ENCODE measurements at regions not wholly inside any gene's neighbourhood (a gene's known extent, or its start where the extent isn't known, plus 50 kb on each side); places are given as distances from the start of the nearest gene placed in this dataset.
A peak's percentile ranks its signal among the peaks of the same experiment; 100 is the strongest.

DNA sequence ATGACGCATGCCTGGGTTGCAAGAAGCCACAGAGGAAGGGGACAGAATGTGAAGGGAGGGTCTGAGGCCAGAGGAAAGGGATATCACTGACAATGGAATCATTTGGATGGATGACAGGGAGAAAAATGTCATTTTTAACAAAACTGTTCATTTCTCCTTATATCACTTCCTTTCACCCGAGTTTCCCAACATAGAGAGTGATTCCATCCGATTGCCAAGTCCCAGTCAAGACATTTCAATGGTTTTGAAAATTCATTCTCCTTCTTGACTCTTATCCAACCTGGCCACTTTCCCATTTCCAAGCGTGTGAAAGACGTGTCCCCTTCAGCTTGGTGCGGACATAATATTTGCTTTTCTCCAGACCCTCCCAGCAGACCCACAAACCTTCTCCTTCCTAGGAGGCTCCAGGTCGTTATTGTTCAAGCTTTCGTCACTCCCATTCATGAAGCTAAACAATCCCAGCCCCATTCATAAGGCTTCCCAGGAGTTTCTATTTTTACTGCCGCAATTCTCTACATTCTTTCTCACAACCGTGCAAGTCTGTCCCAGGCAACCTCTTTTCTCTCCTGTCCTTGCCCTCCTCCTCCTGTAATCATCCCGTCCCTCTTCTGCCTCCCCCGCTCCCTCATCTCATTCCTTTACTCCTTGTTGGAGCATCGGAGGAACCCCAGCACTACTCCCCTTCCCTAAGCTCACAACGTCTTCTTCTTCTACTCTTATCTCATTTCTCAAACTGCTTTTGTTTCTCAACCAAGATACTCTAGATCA is 301.3 kb upstream of the KLF6 start:
- no peak for ATAC-seq
- intact Hi-C loops (cut with DNase I, micrococcal nuclease), result no loop called here
- DNase-seq, result no peak

DNA sequence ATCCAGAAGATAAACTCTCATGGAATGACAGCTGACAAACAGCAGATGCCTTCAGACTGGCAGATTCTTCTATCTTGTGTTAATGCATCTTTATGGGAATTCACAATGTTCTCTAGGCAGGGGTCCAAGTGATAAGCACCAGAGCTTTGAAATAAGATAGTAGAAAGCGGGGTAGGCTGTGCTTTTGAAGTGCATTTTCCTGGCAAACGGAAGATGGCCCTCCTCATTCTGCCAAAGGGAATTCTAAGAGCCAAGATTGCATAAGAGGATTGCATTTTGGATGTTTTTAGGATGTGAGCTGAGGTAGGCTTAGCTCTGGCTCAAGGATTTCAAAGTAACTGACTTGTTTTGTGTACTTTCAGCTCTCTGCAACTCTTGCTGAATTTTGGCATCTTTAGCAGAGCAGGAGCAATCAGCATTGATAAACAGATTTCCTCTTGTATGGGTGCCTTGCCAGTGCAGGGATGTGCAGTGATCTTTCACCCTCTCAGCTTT is 298.5 kb upstream of the KLF6 start:
- ATAC-seq (no peak), DNase-seq (no peak)
- intact Hi-C loops (cut with DNase I, micrococcal nuclease), result no loop called here

DNA sequence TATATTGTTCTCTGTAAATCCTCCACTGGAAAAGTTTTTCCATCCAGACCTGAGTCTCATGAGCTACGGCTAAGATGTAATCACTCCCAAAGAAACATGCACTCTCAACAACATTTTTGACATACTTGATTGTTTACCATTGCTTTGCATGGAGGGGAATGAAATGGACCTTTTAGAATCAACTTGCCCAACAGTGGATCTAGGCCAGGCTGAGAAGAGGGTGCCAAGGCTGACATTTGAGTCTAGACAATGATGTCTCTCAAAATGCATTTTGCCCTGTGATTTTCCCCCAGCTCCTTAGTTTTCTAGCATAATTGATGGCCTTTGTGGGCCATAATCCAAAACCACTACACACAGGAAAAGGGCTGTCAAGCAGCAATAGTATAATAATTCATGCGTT is 297.9 kb upstream of the KLF6 start:
- ATAC-seq (no peak), DNase-seq (no peak)
- intact Hi-C loops (cut with DNase I, micrococcal nuclease), result no loop called here

DNA sequence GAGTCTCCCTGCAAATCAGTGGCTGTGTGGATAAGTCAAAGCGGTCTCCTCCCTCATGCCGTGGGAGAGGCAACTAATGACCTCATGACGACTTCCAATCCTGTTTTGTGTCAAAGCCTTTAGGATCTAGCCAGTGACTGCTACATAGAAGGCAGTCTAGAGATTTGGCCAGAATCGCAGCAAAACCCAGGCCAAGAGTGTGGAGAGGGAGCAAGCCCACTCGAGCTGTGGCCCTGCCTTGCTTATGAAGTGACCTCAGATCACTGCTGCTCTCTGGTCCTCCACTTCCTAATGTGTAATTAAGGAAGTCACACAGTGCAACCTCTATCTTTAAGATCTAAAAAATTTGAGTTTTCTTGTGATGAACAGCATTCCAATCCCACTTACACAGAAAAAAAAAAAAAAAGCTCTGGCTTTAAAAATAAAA is 296.7 kb upstream of the KLF6 start:
- ATAC-seq (no peak), DNase-seq (no peak)
- intact Hi-C loops (cut with DNase I, micrococcal nuclease), result no loop called here

DNA sequence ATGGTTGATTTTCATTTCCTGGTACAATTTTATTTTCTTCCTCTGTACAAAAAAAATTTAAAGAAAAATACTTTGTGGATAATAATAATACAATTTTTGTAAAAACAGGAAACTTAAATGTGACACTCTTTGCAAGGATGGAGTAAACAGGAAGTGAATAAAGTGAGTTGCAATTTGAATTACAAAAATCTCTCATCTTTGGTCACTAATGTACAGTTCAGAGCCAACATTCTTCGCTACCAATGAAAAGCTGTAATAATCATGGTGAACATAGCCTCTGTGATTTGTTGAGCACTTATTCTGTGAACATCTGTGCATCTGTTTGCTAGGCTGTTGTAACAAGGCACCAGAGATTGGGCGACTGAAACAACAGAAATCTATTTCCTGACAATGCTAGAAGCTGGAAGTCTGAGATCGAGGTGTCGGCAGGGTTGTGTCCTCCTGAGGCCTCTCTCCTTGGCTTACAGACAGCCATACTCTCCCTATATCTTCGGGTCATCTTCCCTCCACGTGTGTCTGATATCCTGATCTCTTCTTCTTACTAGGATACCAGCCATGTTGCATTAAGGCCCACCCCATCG is 295.3 kb upstream of the KLF6 start:
- DNase-seq, result no peak
- no peak for ATAC-seq
- intact Hi-C loops (cut with DNase I, micrococcal nuclease), result no loop called here

DNA sequence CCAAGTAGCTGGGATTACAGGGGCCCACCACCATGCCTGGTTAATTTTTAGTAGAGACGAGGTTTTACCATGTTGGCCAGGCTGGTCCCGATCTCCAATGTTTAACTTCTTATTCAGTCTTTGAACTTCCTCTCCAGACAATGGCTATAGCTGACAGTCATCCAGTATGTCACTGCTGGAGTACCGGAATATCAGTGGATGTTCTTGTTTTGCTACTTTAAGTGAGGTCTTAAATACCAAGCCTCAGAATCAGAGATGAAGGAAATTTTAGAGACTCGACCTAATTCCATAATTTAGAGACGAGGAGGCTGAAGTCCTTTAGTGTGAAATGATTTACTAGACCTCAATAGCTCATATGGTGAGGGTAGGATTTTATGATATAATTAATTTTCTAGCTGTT is 294.8 kb upstream of the KLF6 start:
- ATAC-seq, result no peak
- DNase-seq, result no peak
- intact Hi-C loops (cut with DNase I, micrococcal nuclease), result no loop called here

DNA sequence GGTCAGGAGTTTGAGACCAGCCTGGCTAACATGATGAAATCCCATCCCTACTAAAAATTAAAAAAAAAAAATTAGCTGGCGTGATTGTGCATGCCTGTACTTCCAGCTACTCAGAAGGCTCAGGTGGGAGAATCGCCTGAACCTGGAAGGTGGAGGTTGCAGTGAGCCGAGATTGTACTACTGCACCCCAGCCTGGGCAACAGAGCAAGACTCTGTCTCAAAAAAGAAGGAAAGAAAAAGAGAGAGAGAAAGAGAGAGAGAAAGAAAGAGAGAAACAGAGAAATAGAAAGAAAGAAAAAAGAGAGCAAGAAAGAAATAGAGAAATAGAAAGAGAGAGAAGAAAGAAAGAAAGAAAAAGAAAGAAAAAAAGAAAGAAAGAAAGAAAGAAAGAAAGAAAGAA is 292.8 kb upstream of the KLF6 start:
- DNase-seq, result no peak
- ATAC-seq, result no peak
- intact Hi-C loops (cut with DNase I, micrococcal nuclease), result no loop called here

DNA sequence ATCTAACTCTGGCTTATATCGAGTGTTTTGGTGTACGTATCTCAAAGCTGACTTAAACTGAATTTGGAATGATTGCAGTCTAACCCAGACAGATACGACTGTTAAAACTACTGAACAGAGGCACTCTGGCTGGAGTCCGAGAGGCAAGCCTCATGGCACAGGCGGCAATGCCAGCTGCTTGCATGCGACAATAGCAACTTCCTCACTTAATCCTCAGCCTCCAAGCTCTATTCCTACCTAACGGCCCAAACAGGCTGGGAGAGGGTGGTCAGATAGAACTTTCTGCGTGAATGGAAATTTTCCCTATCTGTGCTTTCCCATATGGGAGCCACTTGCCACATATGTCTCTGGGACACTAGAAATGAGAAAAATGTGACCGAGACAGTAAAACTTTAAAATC is 292.0 kb upstream of the KLF6 start:
- DNase-seq (no peak), ATAC-seq (no peak)
- intact Hi-C loops (cut with DNase I, micrococcal nuclease), result no loop called here

DNA sequence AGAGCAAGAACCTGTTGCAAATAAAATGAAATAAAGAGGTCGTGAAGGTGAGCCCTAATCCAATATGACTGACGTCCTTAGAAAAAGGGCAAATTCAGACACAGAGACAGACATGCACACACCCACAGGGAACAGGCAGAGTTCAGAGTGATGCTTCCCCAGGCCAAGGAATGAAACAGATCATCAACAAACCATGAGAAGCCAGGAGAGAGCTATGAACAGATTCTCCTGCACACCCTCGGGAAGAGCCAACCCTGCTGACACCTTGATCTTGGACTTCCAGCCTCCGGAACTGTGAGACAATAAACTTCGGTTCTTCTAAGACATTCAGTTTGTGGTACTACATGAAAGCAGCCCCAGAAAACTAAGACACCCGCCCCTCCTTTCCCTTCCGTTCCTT is 290.4 kb upstream of the KLF6 start:
- ATAC-seq, result no peak
- intact Hi-C loops (cut with DNase I, micrococcal nuclease), result no loop called here
- DNase-seq, result no peak

DNA sequence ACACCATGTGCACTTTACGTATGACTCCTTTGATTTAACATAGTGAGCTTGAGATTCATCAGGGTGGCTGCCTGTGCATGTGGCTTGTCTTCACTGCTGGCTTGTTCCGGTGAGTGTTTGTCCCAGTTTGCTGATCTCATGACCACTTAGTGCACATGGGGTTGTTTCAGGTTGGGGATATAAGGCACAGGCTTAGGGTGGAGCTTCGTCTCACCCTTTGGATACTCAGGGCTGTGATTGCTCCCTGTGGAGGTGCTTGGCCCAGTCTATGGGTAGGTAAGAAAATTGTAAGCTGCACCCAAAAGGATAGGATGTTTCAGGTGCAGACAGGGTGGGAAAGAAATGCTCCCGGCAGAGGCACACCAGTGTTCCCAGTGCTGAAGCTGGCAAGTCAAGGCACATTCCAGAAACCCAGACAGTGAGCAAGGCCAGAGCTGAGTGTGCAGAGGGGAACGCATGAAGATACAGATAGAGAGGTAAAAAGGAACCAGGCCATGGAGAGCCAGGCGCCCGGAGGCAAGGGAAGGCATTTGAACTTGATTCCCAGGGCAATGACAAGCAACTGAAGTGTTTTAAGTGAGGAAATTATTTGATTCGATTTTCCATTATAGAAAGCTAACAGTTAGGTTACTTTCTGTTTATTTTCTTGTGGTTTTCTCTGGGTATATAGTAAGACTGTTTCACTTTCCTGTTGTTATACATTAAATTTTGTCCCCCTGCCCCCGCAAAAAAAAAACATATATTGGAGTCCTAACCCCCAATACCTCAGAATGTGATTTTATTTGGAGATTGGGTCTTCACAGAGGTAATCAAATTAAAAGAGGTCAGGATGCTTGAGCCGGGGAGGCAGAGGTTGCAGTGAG is 289.8 kb upstream of the KLF6 start:
- intact Hi-C loops (cut with DNase I, micrococcal nuclease), result no loop called here
- DNase-seq, result no peak
- no peak for ATAC-seq

DNA sequence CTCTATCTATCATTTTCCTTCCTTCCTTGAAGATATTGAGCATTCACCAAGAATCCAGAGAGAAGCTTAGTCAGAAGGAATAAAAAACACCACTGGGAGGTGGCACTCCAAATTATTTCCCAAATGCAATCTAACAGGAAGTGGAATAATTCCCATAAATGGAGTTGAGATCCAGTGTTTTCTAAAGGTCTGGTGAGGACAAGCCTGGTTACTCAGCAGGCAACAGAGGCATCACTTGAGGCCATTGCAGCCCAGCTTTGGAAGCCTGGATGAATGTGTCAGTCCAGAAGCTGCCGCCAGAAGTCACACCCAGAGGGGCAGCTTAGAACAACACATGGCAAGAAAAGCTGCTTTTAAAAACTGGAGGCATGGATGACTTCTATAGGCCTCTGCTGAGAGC is 288.9 kb upstream of the KLF6 start:
- no peak for ATAC-seq
- DNase-seq, result no peak
- intact Hi-C loops (cut with DNase I, micrococcal nuclease), result no loop called here

DNA sequence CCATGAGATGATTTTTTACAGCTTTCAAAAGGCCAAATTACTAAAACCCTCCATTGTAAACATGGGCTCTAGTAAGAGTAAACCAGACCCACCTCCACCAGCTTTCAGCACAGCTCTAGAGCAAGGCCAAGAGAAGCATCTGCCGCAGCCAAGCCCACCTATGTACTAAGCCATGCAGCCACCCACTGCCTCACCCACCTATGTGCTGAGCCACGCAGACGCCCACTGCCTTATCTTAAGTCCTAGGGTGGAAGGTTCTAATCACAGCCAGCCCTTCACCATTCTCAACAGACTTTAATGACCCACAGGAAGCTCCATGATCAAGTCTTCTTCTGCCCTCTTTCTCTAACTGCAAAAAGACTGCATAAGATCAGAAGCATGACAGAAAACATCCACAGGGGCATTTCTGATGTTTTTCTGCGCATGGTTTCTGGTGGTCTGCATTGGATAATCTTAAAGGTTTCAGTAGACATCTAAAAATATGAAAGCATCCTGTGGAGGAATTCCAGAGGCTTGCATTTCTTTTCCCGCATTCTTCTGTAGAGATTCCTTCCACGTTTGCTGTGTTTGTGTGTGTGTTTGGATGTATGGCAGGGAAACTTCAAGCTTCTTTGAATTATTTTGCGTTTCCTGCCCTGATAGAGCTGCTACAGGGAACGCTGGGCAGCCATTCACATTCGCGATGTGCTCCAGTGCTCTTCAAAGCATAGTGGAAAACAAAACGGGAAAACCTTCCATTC is 286.1 kb upstream of the KLF6 start:
- no peak for DNase-seq
- ATAC-seq, result no peak
- intact Hi-C loops (cut with DNase I, micrococcal nuclease), result no loop called here

DNA sequence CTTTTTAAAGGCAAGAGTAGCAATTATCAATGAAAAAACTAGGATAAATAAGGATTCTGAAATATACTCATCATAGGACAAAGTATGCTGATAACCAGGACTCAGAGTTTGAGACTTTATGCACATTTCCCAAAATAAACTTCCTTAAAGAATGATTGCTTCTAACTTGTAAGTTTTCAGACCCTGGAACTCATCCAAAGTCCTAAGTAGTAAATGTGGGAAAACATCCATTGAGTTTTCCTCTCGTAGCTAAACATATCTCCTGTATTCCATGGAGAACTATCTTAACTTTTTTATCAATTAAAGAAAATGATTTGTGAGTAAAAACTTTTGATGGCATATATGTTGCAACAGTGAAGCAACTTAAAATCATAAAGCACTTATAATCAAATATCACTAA is 285.2 kb upstream of the KLF6 start:
- DNase-seq (no peak), ATAC-seq (no peak)
- intact Hi-C loops (cut with DNase I, micrococcal nuclease), result no loop called here

DNA sequence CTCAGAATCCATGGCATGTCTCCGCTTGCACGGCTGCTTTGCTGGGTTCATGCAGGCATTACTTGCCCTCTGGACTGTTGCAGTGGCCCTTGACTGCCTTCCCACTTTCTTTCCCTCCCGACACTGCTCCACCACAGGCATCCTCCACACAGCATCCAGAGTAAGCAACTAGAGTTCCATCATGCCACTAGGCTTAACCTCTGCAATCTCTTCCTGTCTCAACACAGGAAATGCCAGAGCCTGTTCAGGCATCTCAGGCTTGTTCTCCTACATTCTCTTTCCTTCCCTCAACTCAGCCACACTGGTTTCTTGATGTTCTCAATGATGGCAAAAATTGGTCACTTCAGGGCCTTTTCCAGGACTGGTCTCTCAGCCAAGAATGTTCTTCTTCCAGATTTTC is 284.5 kb upstream of the KLF6 start:
- DNase-seq, result no peak
- no peak for ATAC-seq
- intact Hi-C loops (cut with DNase I, micrococcal nuclease), result no loop called here

DNA sequence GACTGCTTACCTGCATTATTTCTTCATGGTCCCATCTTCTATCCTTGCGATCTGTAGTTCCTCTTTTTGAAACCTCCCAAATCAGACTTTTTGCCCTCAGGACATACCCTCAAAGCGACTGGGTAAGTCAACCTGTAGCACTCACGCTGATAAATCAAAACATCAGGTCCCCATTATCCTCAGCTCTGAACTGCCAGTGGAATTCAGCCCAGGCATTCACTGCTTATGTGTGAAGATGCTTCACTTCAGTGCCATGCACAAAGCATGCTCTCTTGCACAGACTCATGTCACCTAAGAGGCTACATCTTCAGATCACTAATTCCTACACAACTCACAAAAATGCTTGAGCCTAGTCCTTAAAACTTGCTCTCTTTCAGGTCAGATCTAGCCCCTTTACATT is 283.6 kb upstream of the KLF6 start:
- intact Hi-C loops (cut with DNase I, micrococcal nuclease), result no loop called here
- ATAC-seq (no peak), DNase-seq (no peak)

DNA sequence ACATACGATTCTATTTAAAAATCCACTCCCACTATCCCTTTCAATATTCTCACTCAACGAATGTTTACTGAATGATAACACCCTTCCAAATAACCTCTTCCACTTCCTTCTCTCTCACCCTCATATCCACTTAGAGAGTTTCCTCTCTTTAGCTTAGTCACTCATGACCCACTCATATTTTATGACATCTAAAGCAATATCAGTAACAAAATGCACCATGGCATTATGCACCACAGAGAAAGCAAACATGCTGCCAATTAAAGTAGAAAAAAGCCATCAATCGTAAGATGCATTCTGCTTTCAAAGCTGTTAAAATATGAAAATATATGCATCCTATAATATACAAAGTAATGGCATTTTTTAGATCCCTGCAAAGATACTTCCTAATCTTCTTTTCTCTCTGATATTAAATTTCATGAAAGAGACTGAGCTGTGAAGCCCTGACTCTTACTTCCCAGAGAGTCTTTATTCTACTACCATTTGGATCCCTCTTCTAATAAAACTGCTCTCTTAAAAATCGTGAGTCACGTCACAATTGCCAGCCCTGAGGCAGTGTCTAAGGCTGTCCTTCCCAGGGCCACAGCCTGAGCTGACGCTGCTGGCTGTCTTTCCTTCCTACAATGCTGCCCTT is 283.0 kb upstream of the KLF6 start:
- intact Hi-C loops (cut with DNase I, micrococcal nuclease), result no loop called here
- ATAC-seq, result peak; percentile 84
- no peak for DNase-seq

DNA sequence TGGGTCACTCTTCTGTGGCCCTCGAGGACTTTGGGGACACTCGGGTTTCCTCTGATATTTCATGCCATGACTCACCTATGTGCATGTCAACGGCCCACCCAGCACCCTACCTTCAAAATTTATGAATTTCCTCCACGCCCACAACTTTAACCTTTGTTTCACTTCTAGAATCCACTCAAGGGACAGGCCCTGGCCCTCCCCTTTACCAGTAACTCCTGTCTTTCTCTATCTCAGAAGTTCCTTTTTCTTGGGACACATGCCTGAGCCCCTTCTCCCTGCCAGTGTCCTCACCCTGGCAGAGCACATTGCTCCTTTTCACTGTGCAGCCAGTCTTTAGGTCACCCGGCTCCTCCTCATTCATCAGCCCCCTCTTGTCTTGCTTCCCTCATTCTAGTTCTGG is 282.5 kb upstream of the KLF6 start:
- DNase-seq (peak; percentile 61 to 75), ATAC-seq (peak; percentile 84)
- intact Hi-C loops (cut with DNase I, micrococcal nuclease), result no loop called here

DNA sequence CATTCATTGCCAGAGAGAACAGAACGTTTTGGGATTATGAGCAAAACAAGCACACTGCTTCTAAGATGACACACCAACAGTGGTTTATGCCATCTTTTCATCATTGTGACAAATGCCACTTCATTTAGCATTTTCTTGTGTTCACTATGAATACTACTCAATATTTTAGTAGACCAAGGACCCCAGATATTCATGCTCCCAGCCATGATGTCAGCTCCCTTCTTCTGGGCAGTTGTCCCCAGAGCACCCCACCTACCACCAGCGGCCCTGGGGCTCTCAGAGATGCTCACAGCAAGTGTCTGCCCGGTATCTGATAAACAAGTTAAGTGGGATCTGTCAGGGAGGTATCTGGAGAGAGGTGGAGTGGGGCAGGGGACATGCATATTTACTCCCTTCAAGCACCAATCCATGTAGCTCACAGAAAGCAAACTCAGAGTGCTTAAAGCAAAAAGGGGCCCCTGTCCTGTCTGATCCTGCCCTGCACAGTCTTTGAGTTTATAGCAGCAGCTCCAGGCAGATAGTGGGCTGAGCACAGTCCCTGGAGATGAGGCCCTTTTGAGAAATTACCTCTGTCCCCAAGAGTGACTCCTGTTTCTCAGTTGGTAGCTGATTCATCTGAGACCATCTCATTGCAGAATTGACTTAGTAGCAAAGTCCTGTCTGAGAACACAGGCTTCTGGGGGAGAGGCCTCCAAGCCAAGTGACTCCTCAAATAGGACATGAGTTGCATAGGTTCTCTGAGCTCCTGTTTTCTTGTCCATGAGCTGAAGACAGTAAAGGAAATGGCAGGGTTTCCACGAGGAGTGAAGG is 281.8 kb upstream of the KLF6 start:
- intact Hi-C loops (cut with DNase I, micrococcal nuclease), result no loop called here
- DNase-seq (no peak), ATAC-seq (peak; percentile 12)
